KG1 (cell line): ENCODE measurements at regions not wholly inside any gene's neighbourhood (a gene's known extent, or its start where the extent isn't known, plus 50 kb on each side); places are given as distances from the start of the nearest gene placed in this dataset.

Experiments used
- DNase-seq: peaks from one replicate; lab custom pipeline; 2025; lab: John Stamatoyannopoulos, UW

- no peak for DNase-seq
Measured at GRCh38 chr4:167702391-167702790, 389.9 kb upstream of the ANXA10 start.

GRCh38 chr4:167711517-167711916, 380.8 kb upstream of the ANXA10 start:
- no peak for DNase-seq

GRCh38 chr4:167713756-167714155, 378.6 kb upstream of the ANXA10 start:
- DNase-seq: no peak

- DNase-seq: no peak
Measured at GRCh38 chr4:167715176-167715575, 377.2 kb upstream of the ANXA10 start.

- DNase-seq: no peak
Measured at GRCh38 chr4:167717495-167717894, 374.8 kb upstream of the ANXA10 start.

- DNase-seq: no peak
Measured at GRCh38 chr4:167721617-167722486, 370.5 kb upstream of the ANXA10 start.

- no peak for DNase-seq
Measured at GRCh38 chr4:167722487-167722808, 369.9 kb upstream of the ANXA10 start.

GRCh38 chr4:167724941-167725340, 367.4 kb upstream of the ANXA10 start:
- no peak for DNase-seq

GRCh38 chr4:167730769-167731168, 361.6 kb upstream of the ANXA10 start:
- no peak for DNase-seq

GRCh38 chr4:167745024-167745687, 347.2 kb upstream of the ANXA10 start:
- DNase-seq: no peak

- no peak for DNase-seq
Measured at GRCh38 chr4:167767281-167767680, 325.1 kb upstream of the ANXA10 start.

GRCh38 chr4:167774646-167775045, 317.7 kb upstream of the ANXA10 start:
- DNase-seq: no peak

GRCh38 chr4:167775375-167775774, 317.0 kb upstream of the ANXA10 start:
- DNase-seq: no peak

GRCh38 chr4:167779280-167779679, 313.1 kb upstream of the ANXA10 start:
- no peak for DNase-seq

GRCh38 chr4:167779864-167780263, 312.5 kb upstream of the ANXA10 start:
- no peak for DNase-seq

GRCh38 chr4:167784826-167785225, 307.5 kb upstream of the ANXA10 start:
- DNase-seq: no peak

GRCh38 chr4:167785523-167785922, 306.8 kb upstream of the ANXA10 start:
- no peak for DNase-seq

- DNase-seq: no peak
Measured at GRCh38 chr4:167786504-167786903, 305.8 kb upstream of the ANXA10 start.

GRCh38 chr4:167787231-167787630, 305.1 kb upstream of the ANXA10 start:
- DNase-seq: no peak

GRCh38 chr4:167802463-167803212, 289.7 kb upstream of the ANXA10 start:
- DNase-seq: no peak

GRCh38 chr4:167811958-167812357, 280.4 kb upstream of the ANXA10 start:
- no peak for DNase-seq

- DNase-seq: no peak
Measured at GRCh38 chr4:167826281-167826680, 266.1 kb upstream of the ANXA10 start.

- no peak for DNase-seq
Measured at GRCh38 chr4:167831855-167832254, 260.5 kb upstream of the ANXA10 start.
